HG02610 (cell line): ENCODE measurements at regions not wholly inside any gene's neighbourhood (a gene's known extent, or its start where the extent isn't known, plus 50 kb on each side); places are given as distances from the start of the nearest gene placed in this dataset.

Source experiments
- ATAC-seq: cut with Tn5 transposase; IDR thresholded peaks from one replicate; pipeline ENCODE4 v1.9.1; 2021; ENCODE audit warnings: mild to moderate bottlenecking, moderate library complexity; ENCODE audit not compliant: unreplicated experiment

DNA sequence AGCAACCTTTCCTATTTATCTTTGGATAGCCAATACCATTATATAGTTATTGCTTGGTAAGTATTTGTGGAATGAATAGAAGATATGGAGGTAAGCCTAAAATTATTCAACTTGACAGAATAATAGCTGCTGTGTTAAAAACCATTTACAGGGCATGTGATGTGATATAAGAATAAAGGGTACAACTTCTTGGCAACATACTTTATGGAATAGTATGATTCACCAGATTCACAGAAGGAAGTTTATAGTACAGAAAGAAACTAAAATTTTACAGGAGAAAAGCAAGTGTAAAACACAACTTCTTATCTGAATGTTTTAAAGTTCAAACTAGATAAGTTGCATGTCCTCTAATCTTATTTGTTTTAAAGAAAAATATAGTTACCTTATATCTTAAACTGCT, 186.4 kb upstream of the ZRANB2 start:
- no peak for ATAC-seq

DNA sequence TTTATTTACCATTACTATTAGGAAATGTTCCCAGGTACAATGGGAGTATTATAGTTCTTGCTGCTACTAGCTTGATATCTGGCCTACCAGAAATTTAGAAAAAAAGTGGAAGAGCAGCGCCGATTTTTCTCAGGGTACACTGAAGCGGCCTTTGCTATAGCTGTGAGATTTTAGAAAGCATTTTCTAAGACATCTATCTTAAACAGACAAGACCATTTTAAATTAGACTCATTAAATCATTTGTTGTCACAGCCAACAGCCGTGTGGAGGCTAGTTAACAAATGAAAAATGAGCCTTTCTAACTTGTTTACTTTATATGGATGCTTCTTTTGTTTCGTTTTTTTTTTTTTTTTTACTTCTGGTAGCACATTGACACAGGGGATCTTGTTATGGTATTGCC, 183.2 kb upstream of the ZRANB2 start:
- ATAC-seq: no peak

DNA sequence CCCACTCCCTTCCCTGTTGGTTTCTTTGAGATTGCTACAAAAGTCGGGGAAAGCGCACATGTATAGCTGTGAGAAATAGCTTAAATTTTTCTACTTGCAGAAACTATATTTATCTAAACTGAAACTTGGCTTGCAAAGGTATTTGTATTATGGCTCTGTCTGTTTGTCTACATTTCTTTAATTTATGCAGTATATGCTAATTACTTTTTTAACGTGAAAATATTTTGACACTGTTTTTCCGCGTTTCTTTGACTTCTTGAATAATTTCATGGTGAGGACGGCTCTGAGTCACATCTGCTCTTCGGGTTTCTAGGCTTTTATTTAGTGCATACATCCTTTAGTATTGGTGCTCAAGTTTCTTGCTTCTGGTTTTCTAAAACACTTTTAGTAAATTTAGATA, 182.1 kb upstream of the ZRANB2 start:
- ATAC-seq: no peak

DNA sequence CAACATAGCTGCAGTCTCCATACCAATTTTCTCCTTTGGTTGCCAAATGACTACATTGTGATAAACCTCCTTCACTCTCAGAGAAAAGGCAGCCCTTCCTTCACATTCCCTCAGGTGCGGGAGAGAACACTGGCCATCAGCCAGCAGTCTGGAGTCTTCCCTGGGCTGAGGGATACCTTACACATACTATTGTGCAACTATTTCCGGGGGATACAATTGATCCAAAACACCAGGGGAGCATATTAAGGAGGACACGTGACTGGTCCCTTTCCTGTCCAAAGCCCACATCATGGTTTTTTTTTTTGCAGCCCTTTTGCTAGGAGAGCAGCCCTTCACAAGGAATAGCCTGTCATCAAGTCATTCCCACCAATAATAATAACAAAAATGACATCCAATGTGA, 172.1 kb upstream of the ZRANB2 start:
- ATAC-seq: no peak

DNA sequence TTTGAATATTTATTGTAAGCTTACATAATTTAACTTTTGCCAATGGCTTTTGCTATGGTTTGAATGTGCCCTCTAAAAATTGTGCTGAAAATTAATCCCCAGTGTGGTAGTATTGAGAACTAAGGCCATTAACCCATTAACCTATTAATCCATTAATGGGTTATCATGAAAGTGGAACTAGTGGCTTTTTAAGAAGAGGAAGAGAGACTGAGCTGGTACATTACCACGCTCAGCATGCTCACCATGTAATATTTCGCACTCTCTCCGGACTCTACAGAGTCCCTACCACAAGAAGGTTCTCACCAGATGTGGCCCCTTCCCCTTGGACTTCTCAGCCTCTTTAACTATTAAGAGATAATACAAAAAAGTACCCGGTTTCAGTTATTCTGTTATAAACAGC, 164.4 kb upstream of the ZRANB2 start:
- ATAC-seq: no peak

DNA sequence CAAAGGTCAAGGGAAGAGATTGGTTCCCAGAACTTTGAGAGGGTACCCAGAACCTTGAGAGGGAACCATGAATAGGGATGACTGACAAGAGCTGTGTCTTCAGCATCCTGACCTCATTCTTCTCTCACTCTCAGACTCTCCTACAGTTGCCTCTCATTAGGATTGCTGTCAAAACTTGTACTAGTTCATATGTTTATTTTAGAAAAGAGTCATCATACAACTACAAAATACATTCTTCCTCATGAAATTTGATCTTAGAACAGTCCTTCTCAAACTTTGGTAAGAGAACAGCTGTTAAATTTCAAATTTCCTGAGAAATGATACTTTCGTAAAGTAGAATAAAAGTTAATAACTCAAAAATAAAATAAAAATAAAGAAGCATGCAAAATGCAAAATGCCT, 161.4 kb upstream of the ZRANB2 start:
- no peak for ATAC-seq

DNA sequence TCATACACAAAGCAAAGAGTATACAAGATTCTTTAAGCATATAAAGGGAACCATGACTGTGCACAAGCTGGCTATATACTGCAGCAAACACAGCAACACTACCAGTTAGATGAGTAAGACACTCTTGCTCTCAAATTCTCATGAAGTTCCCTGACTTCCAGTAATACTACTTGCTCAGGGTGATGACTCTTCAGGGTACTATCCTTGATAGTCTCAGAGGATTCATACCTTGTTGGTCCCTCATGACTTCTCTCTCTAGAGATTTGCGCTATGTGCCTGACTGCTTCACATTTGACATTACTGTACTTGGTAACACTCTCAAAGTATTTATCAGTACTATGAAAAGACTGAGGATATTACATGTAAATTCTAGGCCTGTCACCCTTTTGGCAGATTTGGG, 159.8 kb upstream of the ZRANB2 start:
- no peak for ATAC-seq

DNA sequence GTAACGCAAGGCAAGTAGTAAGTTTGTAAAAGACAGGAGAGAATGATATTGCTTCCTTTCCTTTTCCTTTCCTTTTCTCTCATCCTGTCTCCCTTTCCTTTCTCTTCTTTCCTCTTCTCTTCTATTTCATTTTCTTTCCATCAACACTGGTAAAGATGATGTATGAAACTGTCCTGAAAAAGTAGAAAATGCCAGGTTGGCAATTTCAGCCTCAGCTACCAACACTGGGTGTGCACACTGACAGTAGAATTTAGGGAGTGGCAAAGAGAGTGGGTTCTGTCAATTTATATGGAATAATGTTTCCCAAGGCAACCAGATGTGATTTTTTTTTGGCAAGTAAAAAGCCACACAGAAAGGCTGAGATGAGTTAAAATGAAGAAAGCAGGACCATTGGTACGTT, 155.7 kb upstream of the ZRANB2 start:
- no peak for ATAC-seq

DNA sequence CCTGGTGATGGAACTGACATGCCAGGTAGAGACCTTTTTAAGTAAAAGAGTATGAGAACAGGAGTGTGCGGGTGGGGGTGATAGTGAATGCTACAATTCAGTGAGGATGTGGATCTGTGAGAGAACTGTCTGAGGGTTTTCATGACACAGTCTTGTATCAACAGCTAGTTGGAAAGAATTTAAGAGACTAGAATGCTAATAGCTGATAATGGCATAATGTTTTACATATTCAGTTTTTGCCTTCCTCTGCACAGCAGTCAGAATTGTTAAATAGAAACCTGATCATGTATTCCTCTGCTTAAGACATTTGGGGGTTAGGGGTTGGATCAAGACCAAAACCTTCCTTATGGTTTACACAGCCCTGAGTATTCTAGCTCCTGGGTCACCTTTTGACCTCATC, 152.8 kb upstream of the ZRANB2 start:
- ATAC-seq: no peak

DNA sequence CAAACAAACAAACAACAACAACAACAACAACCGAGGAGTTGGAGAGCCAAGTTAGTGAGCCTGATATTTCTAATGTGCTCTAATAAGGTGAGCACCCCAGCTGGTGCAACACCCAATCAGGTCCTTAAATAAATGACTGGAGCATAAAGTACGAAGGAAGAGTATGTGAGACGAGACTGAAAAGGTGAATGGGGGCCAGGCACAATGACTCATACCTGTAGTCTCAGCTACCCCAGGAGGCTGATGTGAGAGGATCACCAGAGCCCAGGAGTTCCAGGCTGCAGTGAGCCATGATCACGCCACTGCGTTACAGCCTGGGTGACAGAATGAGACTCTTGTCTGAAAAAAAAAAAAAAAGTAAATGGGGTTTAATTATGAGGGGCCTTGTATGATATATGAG, 152.0 kb upstream of the ZRANB2 start:
- ATAC-seq: no peak

DNA sequence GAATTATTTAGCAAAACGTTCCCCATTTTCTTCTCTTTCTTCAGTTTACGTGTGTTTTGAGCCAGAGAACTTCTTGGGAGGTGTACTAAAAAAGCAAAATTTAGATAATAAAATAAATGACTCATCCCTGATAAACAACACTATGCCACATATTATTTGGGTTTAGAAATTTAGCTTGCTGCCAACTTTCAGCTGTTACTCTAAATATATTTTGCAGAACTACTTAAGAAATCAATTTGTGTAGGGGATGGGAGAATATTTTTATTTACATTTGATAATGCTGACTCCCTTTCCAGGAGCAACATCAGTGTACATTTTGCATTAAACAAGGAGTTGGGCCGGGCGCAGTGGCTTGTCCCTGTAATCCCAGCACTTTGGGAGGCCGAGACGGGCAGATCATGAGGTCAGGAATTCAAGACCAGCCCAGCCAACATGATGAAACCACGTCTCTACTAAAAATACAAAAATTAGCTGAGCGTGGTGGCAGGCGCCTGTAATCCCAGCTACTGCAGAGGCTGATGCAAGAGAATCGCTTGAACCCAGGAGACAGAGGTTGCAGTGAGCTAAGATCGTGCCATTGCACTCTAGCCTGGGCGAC, 151.4 kb upstream of the ZRANB2 start:
- no peak for ATAC-seq

DNA sequence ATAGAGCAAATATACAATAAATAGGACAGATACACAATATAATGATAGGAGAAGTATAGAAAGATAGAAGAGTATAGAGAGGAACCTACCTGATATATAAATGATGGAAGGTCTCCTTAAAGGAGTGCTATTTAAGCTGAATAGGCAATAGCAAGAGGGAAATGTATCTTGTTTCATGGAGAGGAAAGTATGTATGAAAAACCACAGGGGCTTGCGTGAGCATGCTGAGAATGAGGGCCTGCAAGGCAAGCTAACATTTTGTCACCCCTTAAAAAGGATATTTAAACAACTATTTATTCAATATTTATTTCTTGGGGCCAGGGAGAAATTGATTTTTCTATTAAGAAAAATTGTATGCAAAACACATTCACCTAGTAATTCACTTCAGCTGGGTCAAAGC, 150.9 kb upstream of the ZRANB2 start:
- no peak for ATAC-seq

DNA sequence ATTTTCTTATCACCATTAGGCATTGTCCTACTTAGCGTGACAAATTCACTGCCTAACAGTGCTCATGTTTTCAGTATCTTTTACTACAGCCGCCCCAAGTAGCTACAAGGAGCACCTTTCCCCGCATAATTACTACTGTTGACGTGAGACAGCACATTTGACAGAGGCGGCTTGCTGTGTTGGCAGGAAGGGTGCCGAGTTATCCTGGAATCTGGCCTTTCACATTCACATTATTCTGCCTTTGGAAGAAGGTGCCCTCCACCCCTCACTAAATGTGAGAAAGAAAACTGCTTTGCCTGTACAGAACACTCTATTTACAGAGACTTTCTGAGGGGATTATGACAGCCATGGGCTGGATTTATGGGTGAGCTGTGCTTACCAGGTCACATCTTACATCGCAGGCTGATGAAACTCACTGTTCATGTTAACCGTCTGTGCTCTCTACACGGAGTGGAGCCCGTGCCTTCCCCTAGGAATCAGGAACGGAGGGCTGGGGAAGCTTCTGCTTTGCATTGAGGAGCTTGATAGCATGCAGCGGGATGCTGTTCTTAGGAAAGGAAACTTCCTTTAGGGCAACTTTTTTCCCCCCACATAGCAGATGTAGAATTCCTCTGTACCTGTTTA, 148.0 kb upstream of the ZRANB2 start:
- no peak for ATAC-seq

DNA sequence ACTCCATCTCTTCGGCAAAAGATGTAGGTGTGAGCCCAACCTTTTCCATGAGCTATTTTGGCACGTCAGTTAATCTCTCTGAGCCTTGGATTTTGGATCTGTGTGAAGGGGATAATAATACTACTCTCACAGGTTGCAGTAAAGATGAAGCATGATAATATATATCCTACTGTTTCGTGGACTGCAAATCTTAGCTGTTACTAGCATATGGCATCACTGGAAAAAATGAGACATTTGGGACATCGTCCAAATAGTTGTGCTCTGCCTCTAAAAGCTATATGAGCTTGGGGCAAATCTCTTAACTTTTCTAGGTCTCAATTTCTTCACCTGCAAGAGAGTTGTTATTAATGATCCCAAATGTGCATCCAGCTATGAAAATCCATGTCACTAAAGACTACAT, 147.4 kb upstream of the ZRANB2 start:
- no peak for ATAC-seq

DNA sequence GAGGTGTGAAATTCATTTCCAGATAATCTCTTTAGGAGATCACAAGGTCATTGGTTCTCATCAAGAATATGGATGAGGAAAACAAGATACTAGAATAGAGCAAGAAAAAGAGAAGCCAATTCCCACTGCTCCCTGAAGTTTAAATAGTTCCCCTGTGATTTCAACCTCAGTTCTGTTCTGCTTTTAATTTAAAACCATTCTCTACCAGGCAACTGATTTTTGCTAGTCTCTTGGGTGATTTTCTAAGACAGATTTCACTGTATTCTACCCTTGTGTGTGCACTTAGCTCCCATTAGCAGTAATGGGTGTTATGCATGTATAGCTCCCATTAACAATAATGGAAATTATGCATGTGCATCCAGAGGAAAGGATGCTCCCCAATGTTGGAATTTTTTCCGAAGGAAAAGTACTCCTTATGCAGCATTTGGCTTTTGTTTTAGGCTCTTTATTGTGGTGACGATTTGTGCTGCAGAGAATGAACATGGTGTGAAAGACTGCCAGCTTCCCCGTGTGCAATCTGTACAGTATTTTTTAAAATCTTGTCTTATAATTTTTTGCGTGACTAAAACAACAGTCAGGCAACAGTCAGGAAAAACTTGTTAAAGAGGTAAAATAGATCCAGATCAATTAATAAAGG, 144.0 kb upstream of the ZRANB2 start:
- no peak for ATAC-seq

DNA sequence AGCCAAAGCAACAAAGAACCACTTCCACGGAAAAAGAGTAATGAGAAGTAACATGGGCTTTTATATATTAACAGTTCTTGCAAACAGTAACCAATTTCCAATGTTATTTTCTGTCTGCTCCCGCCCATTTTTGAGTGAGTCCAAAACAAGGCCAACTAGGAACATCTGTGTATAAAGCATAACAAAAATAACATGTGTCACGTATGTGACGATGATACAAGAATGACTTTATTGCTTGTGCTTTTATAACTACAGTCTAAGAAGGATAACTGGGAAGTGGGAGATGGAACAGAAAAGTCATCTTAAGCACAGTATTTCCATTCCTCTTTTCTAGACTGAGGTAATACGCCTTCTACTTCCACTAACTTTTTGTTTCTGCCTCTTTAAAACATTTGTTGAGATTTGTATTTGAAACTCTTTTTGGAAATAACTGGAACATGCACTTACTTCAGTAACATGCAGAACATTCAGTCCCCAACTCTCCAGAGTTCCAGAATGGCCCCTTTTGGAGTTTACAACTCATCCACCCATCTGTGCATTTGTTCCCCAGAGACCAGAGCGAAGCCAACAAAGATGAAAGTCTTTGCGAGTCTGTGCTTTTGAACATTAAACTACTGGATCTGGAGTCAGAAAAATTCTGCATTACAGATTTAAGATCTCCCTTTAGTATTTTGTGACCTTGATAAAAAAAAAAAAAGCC, 143.0 kb upstream of the ZRANB2 start:
- ATAC-seq: no peak

DNA sequence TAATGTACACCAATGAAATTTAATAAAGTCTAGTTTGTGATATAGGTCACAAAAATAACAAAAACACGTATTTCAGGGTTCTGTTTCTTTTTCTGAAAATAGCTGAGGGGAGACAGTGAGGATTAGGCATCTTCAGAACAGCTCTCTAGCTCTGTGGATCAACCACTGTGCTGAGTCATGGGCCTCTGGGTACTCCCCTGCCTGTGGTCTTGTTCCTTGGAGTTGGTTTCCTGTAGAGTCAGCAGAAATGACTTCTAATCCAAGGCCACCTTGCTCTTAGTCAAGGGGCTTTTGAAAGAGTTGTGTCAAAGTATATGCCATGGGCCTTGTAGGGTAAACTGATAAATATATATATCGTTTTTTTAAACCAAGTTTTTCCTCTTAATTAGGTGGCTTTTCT, 141.8 kb upstream of the ZRANB2 start:
- peak; percentile 50 for ATAC-seq

DNA sequence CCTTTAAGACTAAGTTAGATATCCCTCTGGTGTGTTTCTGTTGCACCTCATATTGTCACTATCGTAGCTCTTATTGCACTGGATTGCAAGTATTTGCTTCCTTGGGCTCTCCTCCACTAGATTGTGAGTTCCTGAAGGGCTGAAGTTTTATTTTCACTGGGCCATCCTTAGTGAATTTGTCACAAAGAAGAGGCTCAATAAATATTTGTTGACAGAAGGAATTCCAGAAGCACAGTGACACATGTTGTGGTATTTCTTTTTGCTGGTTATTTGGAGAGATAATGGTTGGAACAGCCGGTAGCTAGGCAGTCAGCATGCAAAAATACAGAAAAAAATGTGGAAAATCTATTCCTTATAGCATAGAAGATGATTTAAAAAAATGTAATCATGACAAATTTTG, 129.9 kb upstream of the ZRANB2 start:
- no peak for ATAC-seq

DNA sequence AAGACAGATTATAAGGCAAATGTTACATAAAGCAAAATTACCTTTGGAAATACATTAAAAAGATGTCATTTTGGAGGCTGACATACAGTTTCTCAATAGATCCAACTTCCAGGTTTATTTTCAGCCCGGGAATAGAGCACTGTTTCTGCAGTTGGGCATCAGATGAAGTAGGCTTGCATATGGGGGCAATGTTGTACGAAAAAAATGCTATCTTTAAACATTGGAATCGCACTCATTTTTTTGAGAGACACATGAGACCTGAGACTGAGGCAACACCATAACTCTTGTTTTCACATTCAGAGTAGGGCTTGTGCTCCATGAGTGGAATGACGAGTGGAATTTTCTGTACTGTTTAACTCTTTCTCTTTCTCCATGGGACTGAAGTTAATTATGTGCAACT, 122.4 kb upstream of the ZRANB2 start:
- ATAC-seq: no peak

DNA sequence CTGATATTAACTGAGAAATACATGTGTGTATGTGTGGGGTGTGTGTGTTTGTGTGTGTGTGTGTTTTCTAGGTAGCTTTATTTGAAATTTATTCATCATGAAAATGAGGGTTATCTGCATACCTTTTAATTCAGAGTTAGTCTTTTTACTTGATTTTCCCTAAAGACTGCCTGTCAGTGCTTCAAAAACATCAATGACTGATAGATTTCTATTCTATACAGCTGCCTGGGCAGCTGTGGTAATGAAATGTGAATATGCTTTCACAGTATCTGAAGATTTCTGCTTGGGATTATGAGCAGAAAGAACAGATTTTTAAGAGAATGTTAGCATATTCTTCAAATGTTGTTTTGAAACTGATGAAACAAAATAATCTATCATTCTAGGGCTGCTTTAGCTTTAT, 119.7 kb upstream of the ZRANB2 start:
- no peak for ATAC-seq

DNA sequence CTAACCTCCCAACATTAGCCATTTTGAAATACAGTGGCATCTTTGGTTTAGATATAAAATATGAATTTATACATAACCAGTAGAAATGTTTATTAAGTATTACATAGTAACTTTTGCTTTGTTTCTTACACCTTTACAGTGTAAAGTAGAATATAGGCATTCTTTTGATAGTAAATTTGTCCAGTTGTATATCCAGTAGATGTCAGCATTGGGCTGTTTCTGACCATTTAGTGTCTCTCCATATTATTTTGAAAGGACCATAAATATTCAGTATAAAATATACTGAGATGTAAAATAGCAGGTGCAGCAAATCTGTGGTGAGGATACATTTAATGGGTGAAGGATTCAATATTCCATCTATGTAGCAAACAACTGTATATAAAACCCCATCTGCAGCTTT, 115.8 kb upstream of the ZRANB2 start:
- ATAC-seq: no peak

DNA sequence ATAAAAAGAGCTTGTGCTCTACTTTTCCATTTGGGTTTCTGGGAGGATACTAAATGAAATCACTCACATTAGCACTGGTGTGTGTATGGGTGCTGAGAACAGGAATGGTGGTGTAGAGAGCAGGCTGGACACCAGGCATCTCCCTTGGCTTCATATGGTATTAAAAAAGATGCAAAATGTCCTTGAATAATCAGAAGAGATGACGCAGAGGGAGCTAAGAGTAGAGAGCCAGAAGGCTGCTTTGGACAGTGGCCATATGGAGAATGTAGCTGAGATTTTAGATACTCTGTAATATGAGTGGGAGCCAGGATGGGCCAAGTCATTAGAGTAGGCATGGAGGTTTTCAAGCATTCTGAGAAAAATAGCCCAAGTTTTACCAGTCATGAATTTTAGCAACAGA, 112.3 kb upstream of the ZRANB2 start:
- no peak for ATAC-seq
